ENCODE measurements at regions not wholly inside any gene's neighbourhood (a gene's known extent, or its start where the extent isn't known, plus 50 kb on each side); places are given as distances from the start of the nearest gene placed in this dataset.

GRCh38 chr12:91629440-91629839, 446.8 kb upstream of the DCN start:
- TF ChIP-seq CTCF (IDR thresholded peaks at IDR 0.05) (no peak), EP300 (IDR thresholded peaks at IDR 0.05) (no peak), POLR2AphosphoS5 (IDR thresholded peaks at IDR 0.05) (no peak)

All from sigmoid colon (tissue), 4 donors.